GM21390 (cell line): ENCODE measurements at regions not wholly inside any gene's neighbourhood (a gene's known extent, or its start where the extent isn't known, plus 50 kb on each side); places are given as distances from the start of the nearest gene placed in this dataset.
A peak's percentile ranks its signal among the peaks of the same experiment; 100 is the strongest.

Experiments
- ATAC-seq: cut with Tn5 transposase; IDR thresholded peaks from one replicate; pipeline ENCODE4 v1.9.1; 2021; ENCODE audit not compliant: unreplicated experiment

GRCh38 chr6:112785408-112785807 lies 438.3 kb downstream of the RFPL4B start:
- ATAC-seq: no peak

GRCh38 chr6:112786801-112787200 lies 439.7 kb downstream of the RFPL4B start:
- no peak for ATAC-seq

- ATAC-seq: no peak
Observed at GRCh38 chr6:112787371-112787770, 440.2 kb downstream of the RFPL4B start.

GRCh38 chr6:112795316-112795715 lies 448.2 kb downstream of the RFPL4B start:
- no peak for ATAC-seq

- no peak for ATAC-seq
Observed at GRCh38 chr6:112796712-112797111, 449.6 kb downstream of the RFPL4B start.

- no peak for ATAC-seq
Observed at GRCh38 chr6:112799889-112800288, 452.8 kb downstream of the RFPL4B start.

GRCh38 chr6:112800439-112800838 lies 453.3 kb downstream of the RFPL4B start:
- ATAC-seq: peak; percentile 36

- peak; percentile 50 for ATAC-seq
Observed at GRCh38 chr6:112800916-112801315, 453.8 kb downstream of the RFPL4B start.

GRCh38 chr6:112801468-112802080 lies 454.4 kb downstream of the RFPL4B start:
- ATAC-seq: no peak

GRCh38 chr6:112802144-112802543 lies 455.0 kb downstream of the RFPL4B start:
- ATAC-seq: no peak

- ATAC-seq: no peak
Observed at GRCh38 chr6:112804638-112805330, 457.7 kb downstream of the RFPL4B start.

- no peak for ATAC-seq
Observed at GRCh38 chr6:112806163-112806865, 459.2 kb downstream of the RFPL4B start.

GRCh38 chr6:112821476-112821875 lies 474.3 kb downstream of the RFPL4B start:
- no peak for ATAC-seq

GRCh38 chr6:112822769-112823168 lies 475.6 kb downstream of the RFPL4B start:
- ATAC-seq: no peak

GRCh38 chr6:112827793-112828192 lies 480.7 kb downstream of the RFPL4B start:
- peak; percentile 98 for ATAC-seq

- ATAC-seq: no peak
Observed at GRCh38 chr6:112831022-112831421, 483.9 kb downstream of the RFPL4B start.

GRCh38 chr6:112833581-112834131 lies 486.5 kb downstream of the RFPL4B start:
- no peak for ATAC-seq

GRCh38 chr6:112835078-112835477 lies 487.9 kb downstream of the RFPL4B start:
- no peak for ATAC-seq

- ATAC-seq: no peak
Observed at GRCh38 chr6:112839525-112839961, 492.4 kb downstream of the RFPL4B start.

GRCh38 chr6:112841553-112842329 lies 494.6 kb downstream of the RFPL4B start:
- peak; percentile 69 for ATAC-seq

GRCh38 chr6:112842330-112842685 lies 495.2 kb downstream of the RFPL4B start:
- ATAC-seq: peak; percentile 34
